Erythroblast (primary cell): ENCODE measurements at regions not wholly inside any gene's neighbourhood (a gene's known extent, or its start where the extent isn't known, plus 50 kb on each side); places are given as distances from the start of the nearest gene placed in this dataset.

Source experiments
- GATA1 ChIP-seq: IDR thresholded peaks from 2 replicates; pipeline ENCODE4 v1.6.1; 2011; ENCODE audit warnings: low read depth, mild to moderate bottlenecking, control low read depth, low read length, moderate library complexity
- POLR2A ChIP-seq: IDR thresholded peaks from 2 replicates; pipeline ENCODE4 v1.6.1; 2011; ENCODE audit warnings: mild to moderate bottlenecking, low read length

- TF ChIP-seq POLR2A (no peak), GATA1 (no peak)
These were observed 472.3 kb upstream of the ADGRL4 start for GRCh38 chr1:79478728-79479373.
